MCF 10A (cell line): ENCODE measurements at regions not wholly inside any gene's neighbourhood (a gene's known extent, or its start where the extent isn't known, plus 50 kb on each side); places are given as distances from the start of the nearest gene placed in this dataset.
A peak's percentile ranks its signal among the peaks of the same experiment; 100 is the strongest.

Experiments
- BruUV-seq: library from RNA; stranded (reverse); fragments of 400-500 nt; replicated peaks from 2 replicates; lab custom pipeline; 2021; lab: Mats Ljungman, UMichigan
- CTCF ChIA-PET: fragments of 300-600 bp; sonication (Branson Sonifier 250); formaldehyde crosslinking; extraction: SDS; loops from one replicate; lab custom pipeline; 2021; ENCODE audit warnings: antibody characterized with exemption, inconsistent platforms; lab: Yijun Ruan, JAX
- POLR2A ChIA-PET: fragments of 300-600, 350-650 bp; sonication (Branson Sonifier 250); formaldehyde crosslinking; extraction: SDS; loops from one replicate; lab custom pipeline; 2020; ENCODE audit warnings: antibody characterized with exemption, inconsistent platforms; lab: Yijun Ruan, JAX
- DNase-seq: peaks from one replicate; pipeline ENCODE4 v3.0.0-alpha.2; 2018; ENCODE audit not compliant: unreplicated experiment
- H3K27ac Mint-ChIP-seq: one replicate; pipeline ENCODE4 v1.8.0; 2022; ENCODE audit warnings: mild to moderate bottlenecking, low read depth, mixed read lengths; ENCODE audit not compliant: unreplicated experiment
- H3K27me3 Mint-ChIP-seq: one replicate; pipeline ENCODE4 v1.8.0; 2022; ENCODE audit warnings: mixed read lengths; ENCODE audit not compliant: insufficient read depth, unreplicated experiment
- H3K36me3 Mint-ChIP-seq: one replicate; pipeline ENCODE4 v1.8.0; 2022; ENCODE audit warnings: mild to moderate bottlenecking, moderate library complexity, mixed read lengths; ENCODE audit not compliant: insufficient read depth, unreplicated experiment
- H3K4me1 Mint-ChIP-seq: one replicate; pipeline ENCODE4 v1.8.0; 2022; ENCODE audit warnings: mixed read lengths; ENCODE audit not compliant: insufficient read depth, unreplicated experiment
- H3K4me3 Mint-ChIP-seq: one replicate; pipeline ENCODE4 v1.8.0; 2022; ENCODE audit warnings: mild to moderate bottlenecking, moderate library complexity, mixed read lengths; ENCODE audit not compliant: unreplicated experiment
- H3K9me3 Mint-ChIP-seq: one replicate; pipeline ENCODE4 v1.8.0; 2022; ENCODE audit warnings: mixed read lengths; ENCODE audit not compliant: unreplicated experiment
- intact Hi-C: fragments of 100-400 bp; cut with micrococcal nuclease; formaldehyde crosslinking; loops from 2 replicates; pipeline ENCODE4 v1.14.1; 2022
- TF ChIP-seq, protein P1 (sequence below): fragments of 200-600 bp; IDR thresholded peaks from one replicate; pipeline ENCODE4 v1.8.0; 2022; ENCODE audit warnings: antibody characterized with exemption, mild to moderate bottlenecking; ENCODE audit not compliant: unreplicated experiment

DNA sequence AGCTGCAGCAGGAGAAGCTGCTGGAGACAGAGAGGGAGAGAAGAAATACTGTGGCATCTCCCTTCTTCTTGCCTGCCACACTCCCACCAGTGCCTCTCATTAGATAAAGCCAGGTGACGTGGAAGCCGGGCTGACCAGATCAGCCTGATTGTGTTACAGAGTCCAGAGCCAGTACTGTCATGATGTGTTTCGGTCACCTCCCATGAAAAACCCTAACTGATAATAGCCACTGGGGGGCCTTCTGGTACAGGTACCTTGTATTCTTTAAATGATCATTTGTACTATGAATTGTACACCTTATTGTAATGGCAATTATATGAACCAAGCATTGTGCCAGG is 125.8 kb upstream of the TMEM108 start:
- no peaks in the 10 kb centered on the region for H3K9me3 Mint-ChIP-seq
- POLR2A ChIA-PET = no interaction called here
- TF ChIP-seq, protein P1, sequence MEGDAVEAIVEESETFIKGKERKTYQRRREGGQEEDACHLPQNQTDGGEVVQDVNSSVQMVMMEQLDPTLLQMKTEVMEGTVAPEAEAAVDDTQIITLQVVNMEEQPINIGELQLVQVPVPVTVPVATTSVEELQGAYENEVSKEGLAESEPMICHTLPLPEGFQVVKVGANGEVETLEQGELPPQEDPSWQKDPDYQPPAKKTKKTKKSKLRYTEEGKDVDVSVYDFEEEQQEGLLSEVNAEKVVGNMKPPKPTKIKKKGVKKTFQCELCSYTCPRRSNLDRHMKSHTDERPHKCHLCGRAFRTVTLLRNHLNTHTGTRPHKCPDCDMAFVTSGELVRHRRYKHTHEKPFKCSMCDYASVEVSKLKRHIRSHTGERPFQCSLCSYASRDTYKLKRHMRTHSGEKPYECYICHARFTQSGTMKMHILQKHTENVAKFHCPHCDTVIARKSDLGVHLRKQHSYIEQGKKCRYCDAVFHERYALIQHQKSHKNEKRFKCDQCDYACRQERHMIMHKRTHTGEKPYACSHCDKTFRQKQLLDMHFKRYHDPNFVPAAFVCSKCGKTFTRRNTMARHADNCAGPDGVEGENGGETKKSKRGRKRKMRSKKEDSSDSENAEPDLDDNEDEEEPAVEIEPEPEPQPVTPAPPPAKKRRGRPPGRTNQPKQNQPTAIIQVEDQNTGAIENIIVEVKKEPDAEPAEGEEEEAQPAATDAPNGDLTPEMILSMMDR = no peak
- intact Hi-C loops = no loop called here
- no TSS peak for BruUV-seq
- H3K36me3 Mint-ChIP-seq = no peaks in the 10 kb centered on the region
- DNase-seq = no peak
- no peak overlapping the region for H3K27ac Mint-ChIP-seq
- no peak overlapping the region for H3K4me3 Mint-ChIP-seq
- H3K4me1 Mint-ChIP-seq = no peaks in the 10 kb centered on the region
- H3K27me3 Mint-ChIP-seq = peaks cover 9% of the 10 kb centered on the region
- CTCF ChIA-PET = no interaction called here

DNA sequence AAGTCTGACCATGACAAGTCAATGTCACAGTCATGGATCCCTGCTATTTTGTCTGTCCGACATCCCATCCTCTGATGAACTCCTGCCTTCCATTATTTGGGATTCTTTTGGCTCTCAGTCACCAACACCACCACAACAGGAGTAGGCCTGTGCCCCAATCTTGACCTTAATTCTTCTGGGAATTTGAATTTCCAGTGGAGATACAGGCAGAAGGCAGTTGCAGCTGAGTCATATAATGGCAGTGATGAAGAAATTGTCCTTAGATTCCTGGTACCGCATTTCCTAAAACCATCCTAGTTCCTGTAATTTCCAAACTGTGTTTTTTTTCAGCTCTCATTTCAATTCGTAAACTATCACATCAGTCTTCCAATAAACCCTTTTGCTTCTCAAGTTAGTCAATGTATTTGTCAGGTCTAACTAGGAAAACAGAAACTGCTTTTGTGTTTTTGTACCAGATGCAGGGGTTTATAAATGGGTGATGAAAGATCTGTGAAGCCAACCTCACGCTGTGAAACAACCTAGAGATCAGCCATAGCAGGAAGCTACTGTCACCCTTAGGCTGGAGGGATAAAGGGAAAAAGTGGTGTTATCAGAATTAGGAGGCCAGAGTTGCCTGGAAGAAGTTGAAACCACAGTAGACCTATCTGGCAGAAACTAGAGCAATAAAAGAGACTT is 126.3 kb upstream of the TMEM108 start:
- Mint-ChIP-seq H3K27ac (no peak overlapping the region), H3K4me1 (no peaks in the 10 kb centered on the region), H3K4me3 (no peak overlapping the region), H3K36me3 (no peaks in the 10 kb centered on the region), H3K9me3 (no peaks in the 10 kb centered on the region), H3K27me3 (peaks cover 4% of the 10 kb centered on the region)
- no TSS peak for BruUV-seq
- ChIA-PET POLR2A (no interaction called here), CTCF (interaction anchor here (0.7 kb wide), 1 partner anchor 78 kb away, joined by 3 read pairs; no protein-coding TSS in a partner anchor)
- DNase-seq = peak; percentile 23
- intact Hi-C loops = no loop called here
- TF ChIP-seq, protein P1 = no peak

DNA sequence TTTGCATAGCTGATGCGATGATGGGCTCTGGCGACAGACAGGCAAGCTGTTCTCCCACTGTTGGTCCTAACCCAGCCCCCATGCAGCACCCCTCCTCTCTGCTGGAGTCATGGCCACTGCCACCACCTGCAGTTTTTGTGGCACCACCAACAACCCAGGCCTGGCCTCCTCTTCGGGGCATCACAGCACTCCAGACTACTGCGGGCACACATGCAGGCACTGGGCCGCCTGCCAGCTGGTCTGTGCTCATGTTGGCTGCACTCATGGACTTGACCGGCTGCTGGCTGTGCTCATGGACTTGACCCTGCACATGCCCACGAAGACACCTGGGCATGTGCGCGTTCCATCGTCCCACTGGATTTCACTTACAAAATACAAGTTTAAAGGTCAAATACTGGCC is 130.9 kb upstream of the TMEM108 start:
- Mint-ChIP-seq H3K27me3 (no peaks in the 10 kb centered on the region), H3K4me1 (no peaks in the 10 kb centered on the region), H3K4me3 (no peak overlapping the region), H3K9me3 (no peaks in the 10 kb centered on the region), H3K36me3 (no peaks in the 10 kb centered on the region), H3K27ac (no peak overlapping the region)
- ChIA-PET POLR2A (no interaction called here), CTCF (no interaction called here)
- no peak for DNase-seq
- no TSS peak for BruUV-seq
- TF ChIP-seq, protein P1 = no peak
- intact Hi-C loops = no loop called here

DNA sequence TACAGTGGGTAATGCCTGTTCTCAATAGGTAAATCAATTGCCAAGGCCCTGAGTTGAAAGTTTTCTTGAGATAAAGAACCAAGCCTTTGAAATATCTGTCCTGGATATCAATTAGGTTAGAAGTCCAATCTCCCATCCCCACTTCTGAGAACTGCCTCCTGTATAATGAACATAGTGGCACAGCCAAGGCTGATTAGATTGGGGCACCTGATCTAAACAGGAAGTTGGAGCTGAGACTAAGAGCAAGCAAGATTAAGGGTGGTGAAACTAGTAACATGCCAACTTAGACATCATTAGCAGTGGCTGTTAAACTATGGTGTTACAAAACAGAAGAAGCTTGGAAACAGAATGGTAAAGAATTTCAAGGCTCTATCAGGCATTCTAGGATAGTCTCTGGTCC is 137.7 kb upstream of the TMEM108 start:
- Mint-ChIP-seq H3K27me3 (no peaks in the 10 kb centered on the region), H3K9me3 (no peaks in the 10 kb centered on the region), H3K4me1 (no peaks in the 10 kb centered on the region), H3K36me3 (no peaks in the 10 kb centered on the region), H3K27ac (no peak overlapping the region), H3K4me3 (no peak overlapping the region)
- CTCF ChIA-PET = interaction anchor here (1.0 kb wide), 1 partner anchor 871 kb away, joined by 4 read pairs; no protein-coding TSS in a partner anchor
- POLR2A ChIA-PET = no interaction called here
- BruUV-seq = no TSS peak
- DNase-seq = no peak
- TF ChIP-seq, protein P1 = no peak
- intact Hi-C loops = no loop called here
